Panc1 (cell line): ENCODE measurements at regions not wholly inside any gene's neighbourhood (a gene's known extent, or its start where the extent isn't known, plus 50 kb on each side); places are given as distances from the start of the nearest gene placed in this dataset.

Experiments used
- ATAC-seq: fragments of 200-7000 bp; cut with Tn5 transposase; 2 replicates; pipeline ENCODE4 v1.9.1; 2020; ENCODE audit warnings: mild to moderate bottlenecking, moderate library complexity
- BruUV-seq: library from RNA; stranded (reverse); fragments of 400-500 nt; replicated peaks from 2 replicates; lab custom pipeline; 2021; lab: Mats Ljungman, UMichigan
- CTCF ChIA-PET: fragments of 300-600 bp; sonication (Branson Sonifier 250); formaldehyde crosslinking; loops from one replicate; lab custom pipeline; 2022; ENCODE audit warnings: antibody characterized with exemption; lab: Charles Lee
- POLR2A ChIA-PET: fragments of 300-600 bp; sonication (Branson Sonifier 250); formaldehyde crosslinking; loops from one replicate; lab custom pipeline; 2022; ENCODE audit warnings: antibody characterized with exemption; lab: Charles Lee
- DNase-seq: peaks from one replicate; pipeline ENCODE4 v3.0.0-alpha.2; 2010; ENCODE audit warnings: low read depth, low spot score
- H3K27ac ChIP-seq: 2 replicates; pipeline ENCODE4 v1.5.1; 2011; ENCODE audit warnings: mild to moderate bottlenecking, low read length, inconsistent platforms
- H3K27me3 ChIP-seq: fragments of 200-500 bp; sonication (Bioruptor generic); 2 replicates; pipeline ENCODE4 v1.6.0; 2014; ENCODE audit warnings: low read length, inconsistent platforms; ENCODE audit not compliant: control insufficient read depth, insufficient read depth
- H3K36me3 ChIP-seq: fragments of 200-500 bp; sonication (Bioruptor generic); 2 replicates; pipeline ENCODE4 v1.5.1; 2014; ENCODE audit warnings: inconsistent platforms, mild to moderate bottlenecking, low read length, moderate library complexity; ENCODE audit not compliant: control insufficient read depth, insufficient read depth
- H3K4me1 ChIP-seq: 2 replicates; pipeline ENCODE4 v1.5.1; 2011; ENCODE audit warnings: inconsistent platforms, mild to moderate bottlenecking, low read length, moderate library complexity; ENCODE audit not compliant: control insufficient read depth, insufficient read depth
- H3K4me3 ChIP-seq, 2 experiments: 2 replicates each; pipeline ENCODE4 v1.5.1; 2011 to 2012; ENCODE audit warnings: low read depth in 2 of 2, low read length in 2 of 2, mild to moderate bottlenecking in 2 of 2, inconsistent platforms in 1 of 2, moderate library complexity in 1 of 2
- H3K9me3 ChIP-seq: fragments of 200-500 bp; sonication (Bioruptor generic); 2 replicates; pipeline ENCODE4 v1.5.1; 2014; ENCODE audit warnings: low read depth, mild to moderate bottlenecking, inconsistent platforms, low read length, moderate library complexity; ENCODE audit not compliant: control insufficient read depth, insufficient read depth
- CTCF ChIP-seq: fragments of 450-650 bp; IDR thresholded peaks from 2 replicates; pipeline ENCODE4 v1.5.1; 2017; ENCODE audit warnings: mild to moderate bottlenecking
- POLR2AphosphoS5 ChIP-seq: IDR thresholded peaks from 2 replicates; pipeline ENCODE4 v1.6.1; 2012; ENCODE audit warnings: mild to moderate bottlenecking, low read depth, low read length, moderate library complexity
- REST ChIP-seq, 2 experiments: IDR thresholded peaks; 2 replicates each; pipeline ENCODE4 v1.6.1; 2011 to 2012; ENCODE audit warnings: low read depth in 2 of 2, control low read depth in 1 of 2, low read length in 1 of 2, mild to moderate bottlenecking in 1 of 2, moderate library complexity in 1 of 2; ENCODE audit not compliant: insufficient read depth in 1 of 2
- SIN3A ChIP-seq: IDR thresholded peaks from 2 replicates; pipeline ENCODE4 v1.6.1; 2012; ENCODE audit warnings: low read depth, mild to moderate bottlenecking, low read length, moderate library complexity, borderline replicate concordance; ENCODE audit not compliant: insufficient read depth
- TCF7L2 ChIP-seq: IDR thresholded peaks from 2 replicates; pipeline ENCODE4 v1.6.1; 2011; ENCODE audit warnings: mild to moderate bottlenecking, low read depth, low read length, inconsistent platforms
- in situ Hi-C: cut with HindIII; loops from 2 replicates; pipeline ENCODE4 v1.10.0; 2016; ENCODE audit warnings: low sequenced_read_pairs, low pct_unique_long_range_greater_than_20kb
- intact Hi-C: fragments of 100-400 bp; cut with micrococcal nuclease; formaldehyde crosslinking; loops from one replicate; pipeline ENCODE4 v1.10.0; 2022; ENCODE audit not compliant: unreplicated experiment

- TF ChIP-seq CTCF = no peak
- TF ChIP-seq POLR2AphosphoS5 = no peak
- no peak for TF ChIP-seq SIN3A
- TF ChIP-seq TCF7L2 = no peak
- no peak for TF ChIP-seq REST (IDR thresholded peaks at IDR 0.05; ENCODE audit: insufficient read depth in 1 of 2, low read depth in 2 of 2, low read length in 1 of 2)
- Histone ChIP-seq H3K27me3 (no peaks in the 10 kb centered on the region), H3K9me3 (no peaks in the 10 kb centered on the region), H3K4me3 (no peak overlapping the region), H3K27ac (no peak overlapping the region), H3K4me1 (no peaks in the 10 kb centered on the region), H3K36me3 (no peaks in the 10 kb centered on the region)
- DNase-seq (no peak), ATAC-seq (no peak)
- intact Hi-C loops (no loop called here), in situ Hi-C loops (no loop called here)
- POLR2A ChIA-PET = no interaction called here
- CTCF ChIA-PET = no interaction called here
- BruUV-seq = no TSS peak
Observed at GRCh38 chr13:79909644-79910043, 428.7 kb downstream of the NDFIP2 start.

GRCh38 chr13:79908381-79908780 is 427.4 kb downstream of the NDFIP2 start:
- ATAC-seq (no peak), DNase-seq (no peak)
- Histone ChIP-seq H3K36me3 (no peaks in the 10 kb centered on the region), H3K4me3 (no peak overlapping the region), H3K27me3 (no peaks in the 10 kb centered on the region), H3K9me3 (no peaks in the 10 kb centered on the region), H3K4me1 (no peaks in the 10 kb centered on the region), H3K27ac (no peak overlapping the region; the same call in 1 of the 2 replicates)
- in situ Hi-C loops (no loop called here), intact Hi-C loops (no loop called here)
- ChIA-PET POLR2A (no interaction called here), CTCF (no interaction called here)
- BruUV-seq = no TSS peak
- TF ChIP-seq POLR2AphosphoS5 (no peak), TCF7L2 (no peak), SIN3A (no peak), CTCF (no peak)
